ENCODE measurements at regions not wholly inside any gene's neighbourhood (a gene's known extent, or its start where the extent isn't known, plus 50 kb on each side); places are given as distances from the start of the nearest gene placed in this dataset.

DNA sequence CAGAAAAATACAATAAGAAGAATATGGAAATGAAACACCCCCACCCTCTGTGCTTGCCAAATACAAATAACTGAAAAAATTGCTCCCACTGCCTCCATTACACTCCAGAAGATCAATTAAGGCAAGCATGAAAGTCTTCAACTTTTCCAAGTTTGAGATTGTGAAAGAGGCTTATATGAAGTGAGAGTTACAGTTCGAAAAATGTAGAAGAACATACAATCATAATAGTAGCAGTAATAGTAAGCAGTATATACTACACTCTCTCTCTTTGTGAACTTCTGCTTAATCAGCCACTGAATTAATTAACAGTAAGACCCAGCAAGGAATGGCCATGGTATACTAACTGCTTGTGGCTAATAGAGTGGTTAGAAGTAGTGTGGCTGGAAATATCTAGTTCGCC, 923.2 kb downstream of the RPA4 start:
- H3K36me3 ChIP-seq (ENCODE audit: insufficient read depth, low read length), result no peaks in the 10 kb centered on the region
- no peaks in the 10 kb centered on the region for H3K4me1 ChIP-seq (ENCODE audit: insufficient read depth, low read length)
- H3K9me3 ChIP-seq (ENCODE audit: control insufficient read depth, insufficient read depth, low read length), result no peaks in the 10 kb centered on the region
- H3K9ac ChIP-seq (ENCODE audit: low read depth, low read length), result no peak overlapping the region

DNA sequence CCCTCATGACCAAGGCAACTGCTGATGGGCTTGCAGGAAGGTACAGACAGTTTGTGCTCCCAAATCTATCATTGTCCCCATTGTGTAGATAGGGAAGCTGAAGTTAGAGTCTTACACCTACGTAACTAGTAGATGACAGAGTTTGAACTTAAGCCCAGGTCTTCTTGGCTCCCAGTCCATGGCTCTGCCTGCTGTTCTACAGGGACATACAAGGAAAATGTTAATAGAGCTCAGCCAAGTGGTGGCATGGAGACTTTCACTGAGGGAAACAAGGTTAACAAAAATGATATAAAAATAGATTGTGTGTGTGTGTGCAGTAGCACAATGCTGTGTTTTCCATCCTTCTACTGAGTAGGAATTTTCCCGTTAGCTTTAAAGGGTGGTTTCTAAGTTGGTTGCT, 936.5 kb downstream of the RPA4 start:
- H3K9me3 ChIP-seq (ENCODE audit: control insufficient read depth, insufficient read depth, low read length), result no peaks in the 10 kb centered on the region
- H3K4me1 ChIP-seq (ENCODE audit: insufficient read depth, low read length), result no peaks in the 10 kb centered on the region
- H3K36me3 ChIP-seq (ENCODE audit: insufficient read depth, low read length), result no peaks in the 10 kb centered on the region
- no peak overlapping the region for H3K9ac ChIP-seq (ENCODE audit: low read depth, low read length)

DNA sequence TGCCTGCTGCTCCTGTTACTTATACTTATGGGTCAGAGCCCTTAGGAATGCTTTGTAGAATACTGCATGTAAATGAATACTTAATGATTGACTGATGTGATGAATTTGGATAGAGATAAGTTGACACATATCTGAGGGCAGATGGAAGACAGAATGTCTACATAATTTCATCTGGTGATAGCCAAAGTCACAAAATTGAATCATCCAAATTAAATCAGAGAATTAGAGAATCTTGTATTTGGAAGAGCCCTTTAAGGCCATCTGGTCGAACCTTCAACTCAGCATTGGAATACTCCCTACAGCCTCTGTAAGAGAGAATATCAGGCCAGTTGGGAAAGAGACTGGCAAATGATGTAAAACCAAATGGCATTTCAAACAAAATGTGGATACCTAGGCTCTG, 944.8 kb downstream of the RPA4 start:
- H3K9me3 ChIP-seq (ENCODE audit: control insufficient read depth, insufficient read depth, low read length), result no peaks in the 10 kb centered on the region
- no peak overlapping the region for H3K9ac ChIP-seq (ENCODE audit: low read depth, low read length)
- no peaks in the 10 kb centered on the region for H3K36me3 ChIP-seq (ENCODE audit: insufficient read depth, low read length)
- H3K4me1 ChIP-seq (ENCODE audit: insufficient read depth, low read length), result no peaks in the 10 kb centered on the region

DNA sequence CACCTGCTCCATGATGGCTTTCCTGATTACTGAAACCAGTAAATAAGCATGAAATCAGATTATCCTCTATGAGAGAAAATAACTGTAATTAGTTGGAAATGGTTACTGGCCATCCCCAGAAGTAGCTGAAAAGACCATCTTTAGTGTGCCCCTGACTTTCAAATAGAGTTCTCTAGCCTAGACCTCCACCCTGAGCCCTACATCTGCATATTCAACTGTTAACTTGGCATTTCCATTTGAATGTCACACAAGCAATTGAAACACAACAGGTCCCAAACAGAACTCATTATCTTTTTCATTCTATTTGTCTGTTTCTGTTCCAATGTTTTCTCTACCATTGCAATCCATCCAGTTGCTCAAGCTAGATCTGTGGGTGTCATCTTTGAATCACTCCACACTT, 952.3 kb downstream of the RPA4 start:
- H3K9ac ChIP-seq (ENCODE audit: low read depth, low read length), result no peak overlapping the region
- no peaks in the 10 kb centered on the region for H3K9me3 ChIP-seq (ENCODE audit: control insufficient read depth, insufficient read depth, low read length)
- peaks cover 25% of the 10 kb centered on the region for H3K4me1 ChIP-seq (ENCODE audit: insufficient read depth, low read length)
- H3K36me3 ChIP-seq (ENCODE audit: insufficient read depth, low read length), result no peaks in the 10 kb centered on the region

DNA sequence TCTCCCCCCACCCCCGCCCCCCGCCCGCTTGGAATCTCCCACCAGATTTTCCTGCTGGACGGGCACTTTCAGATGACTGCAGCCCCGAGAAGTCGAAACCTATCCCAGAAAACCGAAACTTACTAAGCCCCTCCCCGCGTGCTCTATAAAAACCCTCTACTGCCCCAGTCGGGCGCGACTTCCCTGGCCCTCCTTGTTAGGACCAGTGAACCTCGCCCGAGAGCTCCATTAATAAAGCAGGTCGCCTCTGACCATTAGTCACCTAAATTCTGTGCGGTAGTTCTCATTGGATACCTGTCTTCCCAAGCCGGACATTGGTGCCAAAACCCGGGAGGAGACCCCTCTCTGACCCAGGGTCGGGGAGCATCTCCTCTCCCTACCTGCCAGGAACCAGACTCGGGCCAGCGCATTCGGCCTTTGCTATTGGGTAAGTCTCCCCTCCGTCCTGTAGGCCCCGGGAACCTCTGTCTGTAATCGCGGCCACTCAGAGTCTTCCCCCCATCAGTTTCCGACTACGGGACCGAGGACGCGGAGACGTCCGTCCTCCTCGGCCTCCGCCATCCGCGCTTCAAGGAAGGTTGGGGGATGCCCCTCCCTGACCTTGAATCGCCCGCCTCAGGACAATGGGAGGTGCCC, 958.0 kb downstream of the RPA4 start:
- no peak overlapping the region for H3K9ac ChIP-seq (ENCODE audit: low read depth, low read length)
- no peaks in the 10 kb centered on the region for H3K36me3 ChIP-seq (ENCODE audit: insufficient read depth, low read length)
- peaks cover 11% of the 10 kb centered on the region for H3K9me3 ChIP-seq (ENCODE audit: control insufficient read depth, insufficient read depth, low read length)
- peaks cover 6% of the 10 kb centered on the region; the same call in 1 of the 2 replicates for H3K4me1 ChIP-seq (ENCODE audit: insufficient read depth, low read length)

DNA sequence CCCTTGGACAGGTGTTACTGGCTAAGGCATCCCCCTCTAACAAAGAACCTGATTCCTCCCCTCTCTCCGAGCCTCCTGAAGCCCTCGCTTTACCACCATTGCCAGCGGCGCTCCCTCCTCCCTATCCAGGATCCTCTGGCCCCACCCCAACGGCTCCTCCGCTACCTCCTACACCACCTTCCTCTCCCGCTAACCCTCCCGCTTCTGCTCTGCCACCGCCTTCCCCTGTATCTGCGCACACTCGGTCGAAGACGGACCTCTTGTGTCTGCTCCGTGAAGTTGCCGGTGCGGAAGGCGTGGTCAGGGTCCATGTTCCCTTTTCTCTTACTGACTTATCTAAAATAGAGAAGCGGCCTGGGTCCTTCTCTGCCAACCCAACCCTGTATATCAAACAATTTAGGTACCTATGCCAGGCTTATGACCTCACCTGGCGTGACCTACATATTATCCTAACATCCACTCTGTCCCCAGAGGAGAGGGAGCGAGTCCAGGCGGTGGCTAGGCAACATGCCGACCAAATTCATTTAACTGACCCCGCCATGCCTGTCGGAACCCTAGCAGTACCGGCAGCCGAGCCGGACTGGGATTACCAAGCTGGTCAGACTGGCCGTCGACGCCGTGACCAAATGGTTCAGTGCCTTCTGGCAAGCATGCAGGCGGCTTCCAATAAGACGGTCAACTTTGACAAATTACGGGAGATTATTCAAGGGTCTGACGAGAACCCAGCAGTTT, 958.9 kb downstream of the RPA4 start:
- Histone ChIP-seq H3K9me3 (ENCODE audit: control insufficient read depth, insufficient read depth, low read length) (peaks cover 11% of the 10 kb centered on the region), H3K9ac (ENCODE audit: low read depth, low read length) (no peak overlapping the region), H3K4me1 (ENCODE audit: insufficient read depth, low read length) (peaks cover 2% of the 10 kb centered on the region; the same call in 1 of the 2 replicates), H3K36me3 (ENCODE audit: insufficient read depth, low read length) (no peaks in the 10 kb centered on the region)

DNA sequence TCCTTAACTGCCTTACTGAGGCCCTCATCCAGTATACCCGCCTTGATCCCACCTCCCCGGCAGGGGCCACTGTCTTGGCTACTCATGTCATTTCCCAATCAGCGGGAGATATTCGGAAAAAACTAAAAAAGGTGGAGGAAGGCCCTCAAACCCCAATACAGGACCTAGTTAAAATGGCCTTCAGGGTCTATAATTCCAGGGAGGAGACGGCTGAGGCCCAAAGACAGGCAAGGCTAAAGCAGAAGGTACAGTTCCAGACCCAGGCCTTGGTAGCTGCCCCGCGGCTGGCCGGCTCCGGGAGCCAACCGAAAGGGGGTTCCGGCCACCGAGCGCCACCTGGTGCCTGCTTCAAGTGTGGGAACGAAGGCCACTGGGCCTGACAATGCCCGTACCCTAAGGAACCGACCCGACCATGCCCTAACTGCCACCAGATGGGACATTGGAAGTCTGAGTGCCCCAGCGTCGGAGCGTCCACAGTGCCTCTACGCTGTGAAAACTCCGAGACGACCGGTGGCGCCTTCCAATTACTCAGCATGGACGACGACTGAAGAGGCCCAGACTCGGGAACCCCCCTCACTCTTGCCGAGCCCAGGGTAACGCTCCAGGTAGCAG, 959.6 kb downstream of the RPA4 start:
- Histone ChIP-seq H3K4me1 (ENCODE audit: insufficient read depth, low read length) (no peaks in the 10 kb centered on the region), H3K9me3 (ENCODE audit: control insufficient read depth, insufficient read depth, low read length) (peaks cover 11% of the 10 kb centered on the region), H3K36me3 (ENCODE audit: insufficient read depth, low read length) (no peaks in the 10 kb centered on the region), H3K9ac (ENCODE audit: low read depth, low read length) (no peak overlapping the region)

DNA sequence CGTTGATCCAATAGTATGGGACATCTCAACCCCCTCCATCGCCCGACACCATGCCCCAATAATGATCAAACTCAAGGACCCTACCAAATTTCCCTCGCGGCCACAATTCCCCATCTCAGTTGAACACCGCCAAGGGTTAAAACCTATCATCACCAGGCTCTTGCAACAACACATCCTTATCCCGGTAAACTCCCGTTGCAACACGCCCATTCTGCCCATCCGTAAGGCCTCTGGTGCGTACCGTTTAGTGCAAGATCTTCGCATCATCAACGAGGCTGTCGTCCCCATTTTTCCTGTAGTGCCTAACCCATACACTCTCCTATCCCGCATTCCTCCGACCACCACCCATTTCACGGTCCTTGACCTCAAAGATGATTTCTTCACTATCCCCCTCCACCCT, 960.5 kb downstream of the RPA4 start:
- H3K9me3 ChIP-seq (ENCODE audit: control insufficient read depth, insufficient read depth, low read length), result peaks cover 15% of the 10 kb centered on the region
- no peak overlapping the region for H3K9ac ChIP-seq (ENCODE audit: low read depth, low read length)
- H3K4me1 ChIP-seq (ENCODE audit: insufficient read depth, low read length), result no peaks in the 10 kb centered on the region
- H3K36me3 ChIP-seq (ENCODE audit: insufficient read depth, low read length), result no peaks in the 10 kb centered on the region

DNA sequence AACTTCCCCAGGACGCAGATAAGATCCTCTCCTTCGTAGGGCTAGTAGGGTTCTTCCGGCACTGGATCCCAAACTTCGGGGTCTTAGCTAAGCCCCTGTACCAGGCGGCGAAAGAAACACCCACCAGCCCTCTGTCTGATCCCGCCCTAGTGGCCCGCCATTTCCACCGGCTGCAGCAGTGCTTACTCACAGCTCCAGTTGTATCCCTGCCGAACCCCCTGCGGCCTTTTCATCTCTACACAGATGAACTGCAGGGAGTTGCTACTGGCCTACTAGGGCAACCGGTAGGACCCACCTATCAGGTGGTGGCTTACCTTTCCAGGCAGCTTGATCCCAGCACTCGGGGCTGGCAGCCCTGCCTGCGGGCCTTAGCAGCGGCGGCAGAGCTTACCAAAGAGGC, 961.2 kb downstream of the RPA4 start:
- peaks cover 15% of the 10 kb centered on the region for H3K9me3 ChIP-seq (ENCODE audit: control insufficient read depth, insufficient read depth, low read length)
- no peak overlapping the region for H3K9ac ChIP-seq (ENCODE audit: low read depth, low read length)
- no peaks in the 10 kb centered on the region for H3K36me3 ChIP-seq (ENCODE audit: insufficient read depth, low read length)
- H3K4me1 ChIP-seq (ENCODE audit: insufficient read depth, low read length), result no peaks in the 10 kb centered on the region

DNA sequence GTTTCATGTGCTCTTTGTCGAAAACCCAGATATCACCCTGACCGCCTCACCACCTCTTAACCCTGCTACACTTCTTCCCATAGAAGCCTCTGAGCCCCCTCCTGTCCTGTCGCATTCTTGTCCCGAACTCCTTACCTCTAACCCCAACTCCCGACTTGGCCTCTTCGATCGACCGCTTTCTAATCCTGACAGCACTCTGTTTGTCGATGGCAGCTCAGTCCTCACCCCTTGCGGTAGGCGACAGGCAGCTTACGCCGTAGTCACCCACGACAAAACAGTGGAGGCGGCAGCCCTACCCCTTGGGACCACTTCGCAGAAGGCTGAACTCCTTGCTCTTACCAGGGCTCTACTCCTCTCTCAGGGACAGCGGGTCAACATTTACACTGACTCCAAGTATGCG, 961.7 kb downstream of the RPA4 start:
- H3K9me3 ChIP-seq (ENCODE audit: control insufficient read depth, insufficient read depth, low read length), result peaks cover 15% of the 10 kb centered on the region
- H3K9ac ChIP-seq (ENCODE audit: low read depth, low read length), result no peak overlapping the region
- H3K36me3 ChIP-seq (ENCODE audit: insufficient read depth, low read length), result no peaks in the 10 kb centered on the region
- no peaks in the 10 kb centered on the region for H3K4me1 ChIP-seq (ENCODE audit: insufficient read depth, low read length)

DNA sequence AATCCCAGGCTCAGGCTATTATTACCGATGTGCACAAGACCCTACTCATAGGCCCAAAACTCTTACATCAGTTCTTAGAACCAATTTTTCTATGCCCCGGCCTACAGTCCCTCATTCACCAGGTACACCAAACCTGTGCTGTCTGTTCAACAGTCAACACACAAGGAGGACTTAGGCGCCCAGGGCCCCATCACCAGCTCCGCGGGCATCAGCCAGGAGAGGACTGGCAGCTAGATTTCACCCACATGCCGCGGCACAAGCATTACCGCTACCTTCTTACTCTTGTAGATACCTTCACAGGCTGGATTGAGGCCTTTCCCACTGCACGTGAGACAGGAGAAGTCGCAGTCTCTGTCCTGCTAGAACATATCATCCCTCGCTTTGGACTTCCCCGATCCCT, 962.5 kb downstream of the RPA4 start:
- H3K9ac ChIP-seq (ENCODE audit: low read depth, low read length), result no peak overlapping the region

DNA sequence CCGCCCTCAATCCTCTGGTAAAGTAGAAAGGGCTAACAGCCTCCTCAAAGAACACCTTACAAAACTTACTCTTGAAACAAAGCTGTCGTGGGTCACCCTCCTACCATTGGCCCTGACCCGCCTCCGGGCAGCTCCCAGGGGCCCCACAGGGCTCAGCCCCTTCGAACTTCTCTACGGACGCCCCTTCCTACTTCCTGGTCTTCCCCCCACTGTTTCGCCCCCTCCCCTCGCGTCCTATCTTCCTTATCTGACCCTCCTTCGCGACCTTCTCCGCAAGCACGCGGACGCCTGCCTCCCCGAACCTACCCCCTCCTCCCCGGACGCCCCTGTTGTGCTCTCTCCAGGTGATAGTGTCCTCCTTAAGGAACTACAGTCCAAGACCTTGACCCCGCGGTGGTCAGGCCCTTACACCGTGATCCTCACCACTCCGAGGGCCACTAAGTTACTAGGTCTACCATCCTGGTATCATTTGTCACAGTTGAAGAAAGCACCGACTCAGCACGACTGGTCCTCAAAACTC, 963.1 kb downstream of the RPA4 start:
- Histone ChIP-seq H3K36me3 (ENCODE audit: insufficient read depth, low read length) (no peaks in the 10 kb centered on the region), H3K9ac (ENCODE audit: low read depth, low read length) (no peak overlapping the region), H3K9me3 (ENCODE audit: control insufficient read depth, insufficient read depth, low read length) (peaks cover 15% of the 10 kb centered on the region), H3K4me1 (ENCODE audit: insufficient read depth, low read length) (no peaks in the 10 kb centered on the region)

More for the DNA sequence above, 962.5 kb downstream of the RPA4 start:
- Histone ChIP-seq H3K9me3 (ENCODE audit: control insufficient read depth, insufficient read depth, low read length) (peaks cover 15% of the 10 kb centered on the region), H3K36me3 (ENCODE audit: insufficient read depth, low read length) (no peaks in the 10 kb centered on the region), H3K4me1 (ENCODE audit: insufficient read depth, low read length) (no peaks in the 10 kb centered on the region)

DNA sequence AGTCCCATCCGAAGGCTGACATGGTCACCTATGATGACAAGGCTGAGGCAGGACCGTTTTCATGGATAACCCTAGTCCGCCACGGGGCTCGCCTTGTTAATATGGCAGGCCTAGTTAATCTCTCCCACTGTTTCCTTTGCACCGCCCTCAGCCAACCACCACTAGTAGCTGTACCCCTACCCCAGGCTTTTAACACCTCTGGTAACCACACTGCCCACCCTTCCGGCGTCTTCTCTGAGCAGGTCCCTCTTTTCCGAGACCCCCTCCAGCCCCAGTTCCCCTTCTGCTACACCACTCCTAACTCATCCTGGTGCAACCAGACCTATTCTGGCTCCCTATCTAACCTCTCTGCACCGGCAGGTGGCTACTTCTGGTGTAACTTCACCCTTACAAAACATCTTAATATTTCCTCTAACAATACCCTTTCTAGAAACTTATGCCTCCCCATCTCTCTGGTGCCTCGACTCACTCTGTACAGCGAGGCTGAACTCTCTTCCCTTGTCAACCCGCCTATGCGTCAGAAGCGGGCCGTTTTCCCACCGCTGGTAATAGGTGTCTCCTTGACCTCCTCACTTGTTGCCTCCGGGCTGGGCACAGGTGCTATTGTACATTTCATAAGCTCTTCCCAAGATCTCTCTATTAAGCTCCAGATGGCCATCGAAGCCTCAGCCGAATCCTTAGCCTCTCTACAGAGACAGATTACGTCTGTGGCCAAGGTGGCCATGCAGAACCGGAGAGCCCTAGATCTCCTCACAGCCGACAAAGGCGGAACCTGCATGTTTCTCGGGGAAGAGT, 964.4 kb downstream of the RPA4 start:
- Histone ChIP-seq H3K9ac (ENCODE audit: low read depth, low read length) (no peak overlapping the region), H3K4me1 (ENCODE audit: insufficient read depth, low read length) (no peaks in the 10 kb centered on the region), H3K36me3 (ENCODE audit: insufficient read depth, low read length) (no peaks in the 10 kb centered on the region), H3K9me3 (ENCODE audit: control insufficient read depth, insufficient read depth, low read length) (peaks cover 14% of the 10 kb centered on the region)

DNA sequence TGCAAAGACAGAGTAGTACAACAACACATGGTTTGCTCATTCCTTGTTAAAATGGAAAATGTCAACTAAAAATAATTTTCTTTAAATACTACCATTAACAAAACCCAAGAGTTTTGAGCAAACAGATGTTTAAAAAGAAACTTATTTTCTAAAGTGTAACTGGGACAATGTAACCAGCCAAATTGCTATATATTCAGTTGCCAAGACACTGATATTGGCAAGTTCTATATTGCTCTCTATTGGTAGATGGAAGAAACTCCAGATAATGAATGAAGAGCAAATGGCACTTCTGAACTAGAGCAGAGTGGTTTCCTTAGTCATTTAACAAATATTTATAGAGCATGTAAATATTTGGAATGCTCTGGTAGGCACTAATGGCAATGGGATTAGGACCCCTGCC, 966.2 kb downstream of the RPA4 start:
- H3K36me3 ChIP-seq (ENCODE audit: insufficient read depth, low read length), result no peaks in the 10 kb centered on the region
- no peak overlapping the region for H3K9ac ChIP-seq (ENCODE audit: low read depth, low read length)
- no peaks in the 10 kb centered on the region for H3K4me1 ChIP-seq (ENCODE audit: insufficient read depth, low read length)
- peaks cover 7% of the 10 kb centered on the region for H3K9me3 ChIP-seq (ENCODE audit: control insufficient read depth, insufficient read depth, low read length)
